Astrocyte of the hippocampus (primary cell): ENCODE measurements at regions not wholly inside any gene's neighbourhood (a gene's known extent, or its start where the extent isn't known, plus 50 kb on each side); places are given as distances from the start of the nearest gene placed in this dataset.
"Not testable (repeated sequence)": the region's sequence is repeated elsewhere in the genome, so short reads cannot be mapped to it uniquely, and the experiment has no call there.

Experiments
- DNase-seq: peaks from one replicate; pipeline ENCODE4 v3.0.0; 2011; ENCODE audit warnings: low read depth, low spot score

- DNase-seq: peak; percentile 0
Observed at GRCh38 chr15:23913635-23914034, 226.5 kb upstream of the NDN start.

- no peak for DNase-seq
Observed at GRCh38 chr15:23924686-23925085, 237.6 kb upstream of the NDN start.

GRCh38 chr15:23954931-23955330 is 267.8 kb upstream of the NDN start:
- DNase-seq: no peak

- DNase-seq: no peak
Observed at GRCh38 chr15:23983500-23984259, 296.6 kb upstream of the NDN start.

- no peak for DNase-seq
Observed at GRCh38 chr15:23994273-23994672, 307.2 kb upstream of the NDN start.

- DNase-seq: no peak
Observed at GRCh38 chr15:23998056-23998455, 311.0 kb upstream of the NDN start.

- DNase-seq: no peak
Observed at GRCh38 chr15:24008476-24008875, 321.4 kb upstream of the NDN start.

- no peak for DNase-seq
Observed at GRCh38 chr15:24017470-24017869, 330.4 kb upstream of the NDN start.

- DNase-seq: peak; percentile 22
Observed at GRCh38 chr15:24039683-24040082, 352.6 kb upstream of the NDN start.

- peak; percentile 24 for DNase-seq
Observed at GRCh38 chr15:24054547-24055245, 367.6 kb upstream of the NDN start.

GRCh38 chr15:24067733-24068501 is 380.8 kb upstream of the NDN start:
- no peak for DNase-seq

- DNase-seq: no peak
Observed at GRCh38 chr15:24075420-24076089, 388.4 kb upstream of the NDN start.

GRCh38 chr15:24076090-24076784 is 389.1 kb upstream of the NDN start:
- DNase-seq: no peak

- DNase-seq: no peak
Observed at GRCh38 chr15:24078310-24079029, 391.4 kb upstream of the NDN start.

- not testable (repeated sequence) for DNase-seq
Observed at GRCh38 chr15:24088941-24089340, 401.8 kb upstream of the NDN start.

GRCh38 chr15:24101503-24101902 is 414.4 kb upstream of the NDN start:
- DNase-seq: peak; percentile 3

- DNase-seq: not testable (repeated sequence)
Observed at GRCh38 chr15:24107524-24107923, 420.4 kb upstream of the NDN start.

- not testable (repeated sequence) for DNase-seq
Observed at GRCh38 chr15:24107948-24108347, 420.8 kb upstream of the NDN start.

GRCh38 chr15:24108349-24108748 is 421.2 kb upstream of the NDN start:
- not testable (repeated sequence) for DNase-seq

- DNase-seq: not testable (repeated sequence)
Observed at GRCh38 chr15:24139622-24140021, 452.5 kb upstream of the NDN start.
